NOMO-1 treated with DMSO at 0.1 percent for 48 hours (cell line): ENCODE measurements at regions not wholly inside any gene's neighbourhood (a gene's known extent, or its start where the extent isn't known, plus 50 kb on each side); places are given as distances from the start of the nearest gene placed in this dataset.

Experiments used
- DNase-seq: peaks from one replicate; lab custom pipeline; 2025; ENCODE audit not compliant: unreplicated experiment; lab: John Stamatoyannopoulos, UW

GRCh38 chr12:92556637-92557421 is 146.0 kb upstream of the PLEKHG7 start:
- DNase-seq: no peak

GRCh38 chr12:92556141-92556540 is 146.6 kb upstream of the PLEKHG7 start:
- DNase-seq: no peak

- DNase-seq: no peak
These were observed 148.4 kb upstream of the PLEKHG7 start for GRCh38 chr12:92554158-92555073.

GRCh38 chr12:92553389-92553788 is 149.4 kb upstream of the PLEKHG7 start:
- no peak for DNase-seq

- DNase-seq: no peak
These were observed 150.2 kb upstream of the PLEKHG7 start for GRCh38 chr12:92552412-92553108.

GRCh38 chr12:92551853-92552397 is 150.9 kb upstream of the PLEKHG7 start:
- DNase-seq: no peak

- DNase-seq: no peak
These were observed 151.6 kb upstream of the PLEKHG7 start for GRCh38 chr12:92551210-92551609.

GRCh38 chr12:92550661-92551060 is 152.1 kb upstream of the PLEKHG7 start:
- DNase-seq: no peak

GRCh38 chr12:92550254-92550653 is 152.5 kb upstream of the PLEKHG7 start:
- no peak for DNase-seq

- no peak for DNase-seq
These were observed 153.3 kb upstream of the PLEKHG7 start for GRCh38 chr12:92549516-92549915.

GRCh38 chr12:92547906-92548305 is 154.9 kb upstream of the PLEKHG7 start:
- DNase-seq: no peak

- no peak for DNase-seq
These were observed 155.4 kb upstream of the PLEKHG7 start for GRCh38 chr12:92547420-92547819.

GRCh38 chr12:92546635-92547348 is 156.0 kb upstream of the PLEKHG7 start:
- DNase-seq: no peak

- DNase-seq: no peak
These were observed 156.5 kb upstream of the PLEKHG7 start for GRCh38 chr12:92546259-92546634.

GRCh38 chr12:92544322-92544721 is 158.5 kb upstream of the PLEKHG7 start:
- no peak for DNase-seq

GRCh38 chr12:92543840-92544239 is 158.9 kb upstream of the PLEKHG7 start:
- no peak for DNase-seq

GRCh38 chr12:92543359-92543758 is 159.4 kb upstream of the PLEKHG7 start:
- DNase-seq: no peak

GRCh38 chr12:92541731-92542130 is 161.1 kb upstream of the PLEKHG7 start:
- no peak for DNase-seq

GRCh38 chr12:92540782-92541423 is 161.9 kb upstream of the PLEKHG7 start:
- peak; percentile 34 for DNase-seq
